Right lobe of liver (tissue), 6 donors: ENCODE measurements at regions not wholly inside any gene's neighbourhood (a gene's known extent, or its start where the extent isn't known, plus 50 kb on each side); places are given as distances from the start of the nearest gene placed in this dataset.

Experiments used
- ATAC-seq, 4 donors: fragments of 200-7000 bp; cut with Tn5 transposase; one replicate each; pipeline ENCODE4 v1.9.1; 2020; ENCODE audit warnings: mild to moderate bottlenecking in 4 of 4, moderate library complexity in 4 of 4
- DNase-seq, 3 donors: peaks; one replicate each; pipeline ENCODE4 v3.0.0-alpha.2; 2020
- H3K27ac ChIP-seq, 3 donors: fragments of 200-600 bp; one replicate each; pipeline ENCODE4 v1.8.0; 2022
- H3K27me3 ChIP-seq, 2 donors: fragments of 200-600 bp; one replicate each; pipeline ENCODE4 v1.8.0; 2022
- H3K36me3 ChIP-seq, 4 donors: fragments of 200-600 bp; sonication (generic) in 1 of 4; one replicate each; pipeline versions ENCODE4 v1.5.1 to v1.8.0; 2017 to 2022; ENCODE audit warnings: control low read depth in 1 of 4
- H3K4me1 ChIP-seq, 4 donors: fragments of 200-600 bp; sonication (generic) in 1 of 4; one replicate each; pipeline versions ENCODE4 v1.5.1 to v1.8.0; 2017 to 2022; ENCODE audit warnings: control low read depth in 1 of 4
- H3K4me3 ChIP-seq, 3 donors: fragments of 200-600 bp; one replicate each; pipeline ENCODE4 v1.8.0; 2022
- H3K9me3 ChIP-seq, 4 donors: fragments of 200-600 bp; sonication (generic) in 1 of 4; one replicate each; pipeline versions ENCODE4 v1.5.1 to v1.8.0; 2017 to 2022; ENCODE audit warnings: control low read depth in 1 of 4
- POLR2A ChIP-seq: fragments of 450-650 bp; IDR thresholded peaks from one replicate; pipeline ENCODE4 v1.6.1; 2017; ENCODE audit warnings: antibody characterized with exemption, mild to moderate bottlenecking
- WGBS: methylation state at CpG from one replicate; pipeline ENCODE4 v1.1.6; 2018; ENCODE audit warnings: low coverage, low lambda C conversion rate; ENCODE audit not compliant: insufficient coverage; ENCODE audit errors: missing lambda C conversion rate; 5-methylcytosine and 5-hydroxymethylcytosine counted together
- intact Hi-C, 2 donors: fragments of 100-400 bp; cut with DNase I; formaldehyde crosslinking; loops; one replicate each; pipeline versions ENCODE4 v1.11.2 to v1.14.1; 2022
- TF ChIP-seq, protein P1 (sequence below), 4 donors: fragments of 200-600 bp in 3 of 4; fragments of 450-650 bp in 1 of 4; IDR thresholded peaks; one replicate each; pipeline versions ENCODE4 v1.5.1 to v1.8.0; 2016 to 2022; ENCODE audit warnings: antibody characterized with exemption in 4 of 4, mild to moderate bottlenecking in 2 of 4
- donor health status: DM: no; HTN: yes; CAD: no.
- donor health status: DM: no; HTN: no; CAD: no.
- donor health status: DM: no; HTN: no; CAD: no.
- donor health status: DM: no; HTN: yes; CAD: no.
- donor health status: DM: no; HTN: yes; CAD: no.

DNA sequence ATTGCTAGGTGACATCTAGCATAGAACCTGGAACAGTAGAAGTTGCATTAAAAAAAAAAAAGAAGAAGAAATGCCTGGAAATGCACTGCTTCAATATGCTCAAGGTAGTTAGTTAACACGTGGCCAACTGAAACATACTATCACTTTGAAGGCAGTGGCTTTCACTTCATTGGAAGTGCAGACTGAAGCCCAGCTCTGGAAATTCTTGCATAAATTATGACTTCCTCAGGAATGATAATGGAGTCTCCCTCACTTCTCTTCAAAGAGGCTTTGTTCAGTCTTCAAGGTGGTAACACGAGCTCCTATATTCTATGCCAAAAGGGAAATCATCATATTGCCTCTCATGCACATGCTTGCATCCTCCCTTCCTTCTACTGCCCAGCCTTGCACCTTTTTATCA, 715.9 kb upstream of the API5 start:
- no peaks in the 10 kb centered on the region for H3K27me3 ChIP-seq
- intact Hi-C loops = no loop called here

DNA sequence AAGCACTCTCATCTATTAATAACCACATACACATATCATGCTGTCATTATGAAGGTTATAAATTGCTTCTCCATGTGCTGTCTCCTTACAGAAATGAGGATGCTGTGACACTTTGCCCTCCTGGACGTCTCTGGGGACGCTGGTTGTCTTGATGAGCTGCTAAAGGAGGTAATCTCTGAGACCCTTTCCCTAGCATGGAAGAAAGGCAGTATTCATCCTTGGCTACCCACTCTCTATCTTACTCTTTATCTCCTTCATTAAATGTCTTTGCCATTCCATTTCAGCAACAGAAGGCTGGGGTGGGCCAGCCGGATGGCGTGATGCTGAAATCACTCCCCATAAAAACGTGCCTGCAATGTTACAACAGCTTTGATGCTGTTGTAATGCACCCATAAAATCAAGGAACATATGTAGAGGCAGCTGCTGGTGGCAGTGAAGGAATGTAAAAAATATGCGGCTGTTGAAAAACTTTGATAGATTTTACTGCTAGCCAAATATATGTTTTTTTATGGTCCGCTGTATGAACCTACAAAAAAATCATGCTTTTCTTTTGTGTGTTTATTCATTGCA, 715.1 kb upstream of the API5 start:
- no peak overlapping the region for H3K27ac ChIP-seq
- H3K27me3 ChIP-seq = no peaks in the 10 kb centered on the region
- H3K4me3 ChIP-seq = no peak overlapping the region
- no peaks in the 10 kb centered on the region for H3K36me3 ChIP-seq
- intact Hi-C loops = no loop called here
- TF ChIP-seq POLR2A = no peak
- TF ChIP-seq, protein P1, sequence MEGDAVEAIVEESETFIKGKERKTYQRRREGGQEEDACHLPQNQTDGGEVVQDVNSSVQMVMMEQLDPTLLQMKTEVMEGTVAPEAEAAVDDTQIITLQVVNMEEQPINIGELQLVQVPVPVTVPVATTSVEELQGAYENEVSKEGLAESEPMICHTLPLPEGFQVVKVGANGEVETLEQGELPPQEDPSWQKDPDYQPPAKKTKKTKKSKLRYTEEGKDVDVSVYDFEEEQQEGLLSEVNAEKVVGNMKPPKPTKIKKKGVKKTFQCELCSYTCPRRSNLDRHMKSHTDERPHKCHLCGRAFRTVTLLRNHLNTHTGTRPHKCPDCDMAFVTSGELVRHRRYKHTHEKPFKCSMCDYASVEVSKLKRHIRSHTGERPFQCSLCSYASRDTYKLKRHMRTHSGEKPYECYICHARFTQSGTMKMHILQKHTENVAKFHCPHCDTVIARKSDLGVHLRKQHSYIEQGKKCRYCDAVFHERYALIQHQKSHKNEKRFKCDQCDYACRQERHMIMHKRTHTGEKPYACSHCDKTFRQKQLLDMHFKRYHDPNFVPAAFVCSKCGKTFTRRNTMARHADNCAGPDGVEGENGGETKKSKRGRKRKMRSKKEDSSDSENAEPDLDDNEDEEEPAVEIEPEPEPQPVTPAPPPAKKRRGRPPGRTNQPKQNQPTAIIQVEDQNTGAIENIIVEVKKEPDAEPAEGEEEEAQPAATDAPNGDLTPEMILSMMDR (IDR thresholded peaks at IDR 0.05) = no peak
- DNase-seq (no peak), ATAC-seq (no peak)
- 49% methylated on average over 7 of the region's 7 CpGs for WGBS
- H3K9me3 ChIP-seq = no peaks in the 10 kb centered on the region
- no peaks in the 10 kb centered on the region for H3K4me1 ChIP-seq

More for the DNA sequence above, 715.9 kb upstream of the API5 start:
- Histone ChIP-seq H3K4me3 (no peak overlapping the region), H3K27ac (no peak overlapping the region), H3K9me3 (no peaks in the 10 kb centered on the region), H3K36me3 (no peaks in the 10 kb centered on the region), H3K4me1 (no peaks in the 10 kb centered on the region)
- no peak for TF ChIP-seq POLR2A
- TF ChIP-seq, protein P1 (IDR thresholded peaks at IDR 0.05) = no peak
- 11% methylated on average over 2 of the region's 2 CpGs for WGBS
- ATAC-seq (no peak), DNase-seq (no peak)

DNA sequence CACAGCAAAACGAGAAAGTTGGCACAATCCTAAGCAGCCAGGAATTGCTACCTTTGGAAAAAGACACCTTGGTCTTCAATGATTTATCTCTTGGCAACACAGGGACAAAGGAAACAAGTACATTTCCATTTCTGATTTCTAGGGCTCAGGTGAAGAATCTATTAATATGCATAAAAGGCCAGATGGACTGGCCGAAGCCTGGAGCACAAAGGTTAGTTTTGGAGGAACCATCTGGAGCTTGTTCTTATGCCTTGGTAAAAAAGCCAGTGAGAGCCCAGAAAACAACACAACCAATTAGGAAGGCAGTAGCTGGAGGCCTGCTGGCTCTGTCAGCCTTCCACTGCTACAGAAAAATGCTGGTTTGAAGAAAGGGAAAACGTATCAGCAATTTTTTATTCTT, 713.5 kb upstream of the API5 start:
- no peaks in the 10 kb centered on the region for H3K9me3 ChIP-seq
- H3K27me3 ChIP-seq = no peaks in the 10 kb centered on the region
- no peak for ATAC-seq
- intact Hi-C loops = no loop called here
- H3K36me3 ChIP-seq = no peaks in the 10 kb centered on the region
- H3K27ac ChIP-seq = no peak overlapping the region
- H3K4me1 ChIP-seq = no peaks in the 10 kb centered on the region
- DNase-seq = no peak
- 41% methylated on average over 3 of the region's 3 CpGs for WGBS
- TF ChIP-seq POLR2A = no peak
- TF ChIP-seq, protein P1 (IDR thresholded peaks at IDR 0.05) = no peak
- no peak overlapping the region for H3K4me3 ChIP-seq

DNA sequence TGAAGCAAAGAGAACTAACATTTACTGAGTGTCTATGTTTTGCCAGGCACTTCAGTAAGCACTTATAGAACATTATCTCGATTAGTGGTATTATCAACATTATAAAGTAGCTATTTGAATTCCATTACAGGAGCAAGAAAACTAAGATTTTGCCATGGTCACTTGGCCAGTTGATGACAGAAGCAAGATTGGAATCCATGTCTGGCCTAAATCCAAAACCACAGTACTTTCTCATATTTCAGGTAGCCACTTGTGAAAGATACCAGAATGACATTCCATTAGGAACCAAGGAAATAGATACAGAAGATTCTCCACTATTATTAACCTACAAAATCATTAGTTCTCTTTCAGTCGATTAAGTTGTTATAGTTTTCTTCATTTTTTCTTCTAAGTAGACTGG, 691.0 kb upstream of the API5 start:
- Histone ChIP-seq H3K27me3 (no peaks in the 10 kb centered on the region), H3K9me3 (no peaks in the 10 kb centered on the region), H3K27ac (no peak overlapping the region), H3K36me3 (no peaks in the 10 kb centered on the region), H3K4me1 (no peaks in the 10 kb centered on the region), H3K4me3 (no peak overlapping the region)
- intact Hi-C loops = no loop called here
- ATAC-seq (no peak), DNase-seq (no peak)
- WGBS = 61% methylated on average over 2 of the region's 2 CpGs
- TF ChIP-seq, protein P1 (IDR thresholded peaks at IDR 0.05) = no peak
- TF ChIP-seq POLR2A = no peak
